Testis (tissue), 2 donors: ENCODE measurements at regions not wholly inside any gene's neighbourhood (a gene's known extent, or its start where the extent isn't known, plus 50 kb on each side); places are given as distances from the start of the nearest gene placed in this dataset.

Experiments
- CTCF ChIP-seq, 3 experiments: fragments of 450-650 bp in 2 of 3; fragments of 200-600 bp in 1 of 3; sonication (generic) in 1 of 3; IDR thresholded peaks; one replicate each; pipeline ENCODE4 v1.5.1; 2016 to 2019; ENCODE audit warnings: antibody characterized with exemption in 3 of 3, mild to moderate bottlenecking in 2 of 3, moderate library complexity in 1 of 3
- POLR2A ChIP-seq: fragments of 450-650 bp; IDR thresholded peaks from one replicate; pipeline ENCODE4 v1.6.1; 2017; ENCODE audit warnings: antibody characterized with exemption, mild to moderate bottlenecking, moderate library complexity

- TF ChIP-seq CTCF (IDR thresholded peaks at IDR 0.05): peak in 1 of 3 experiments; percentile 11
- no peak for TF ChIP-seq POLR2A
Measured at GRCh38 chr10:106175760-106176377, 988.6 kb downstream of the SORCS1 start.
